ENCODE measurements at regions not wholly inside any gene's neighbourhood (a gene's known extent, or its start where the extent isn't known, plus 50 kb on each side); places are given as distances from the start of the nearest gene placed in this dataset.

GRCh38 chr9:19643875-19644274 is 145.0 kb downstream of the SLC24A2 start:
- TF ChIP-seq TAF1 (IDR thresholded peaks at IDR 0.05; ENCODE audit: borderline replicate concordance, low read depth, low read length) (no peak), POLR2AphosphoS5 (IDR thresholded peaks at IDR 0.05; ENCODE audit: low read depth, low read length) (no peak), POLR2A (IDR thresholded peaks at IDR 0.05; ENCODE audit: low read depth, low read length) (no peak)
